H1 (cell line): ENCODE measurements at regions not wholly inside any gene's neighbourhood (a gene's known extent, or its start where the extent isn't known, plus 50 kb on each side); places are given as distances from the start of the nearest gene placed in this dataset.

ENCODE experiments used
- BCL11A ChIP-seq, 2 experiments: IDR thresholded peaks; one replicate each; pipeline ENCODE4 v1.6.1; 2011; ENCODE audit warnings: low read depth in 2 of 2, low read length in 2 of 2, mild to moderate bottlenecking in 2 of 2
- CHD7 ChIP-seq: fragments of 300-600 bp; sonication (generic); IDR thresholded peaks from 2 replicates; pipeline ENCODE4 v1.7.1; 2012; ENCODE audit warnings: low read length, moderate library complexity, mild to moderate bottlenecking, inconsistent platforms; ENCODE audit not compliant: insufficient replicate concordance
- RNF2 ChIP-seq: fragments of 200-900, 300-1000 bp; sonication (generic); IDR thresholded peaks from 2 replicates; pipeline ENCODE4 v1.7.1; 2016; ENCODE audit warnings: borderline replicate concordance, low read depth, mild to moderate bottlenecking, antibody characterized with exemption, low read length; ENCODE audit not compliant: poor library complexity, severe bottlenecking; ENCODE audit errors: missing control alignments

- TF ChIP-seq CHD7 (no peak), RNF2 (no peak), BCL11A (IDR thresholded peaks at IDR 0.05; ENCODE audit: low read depth in 2 of 2, low read length in 2 of 2) (no peak)
Observed at GRCh38 chr1:233497679-233498078, 116.2 kb upstream of the KCNK1 start (continued).
